Neural crest cell (in vitro differentiated cells): ENCODE measurements at regions not wholly inside any gene's neighbourhood (a gene's known extent, or its start where the extent isn't known, plus 50 kb on each side); places are given as distances from the start of the nearest gene placed in this dataset.
"Not testable (repeated sequence)": the region's sequence is repeated elsewhere in the genome, so short reads cannot be mapped to it uniquely, and the experiment has no call there.

Experiments used
- DNase-seq: peaks from one replicate; pipeline ENCODE4 v3.0.0; 2021; ENCODE audit warnings: low read depth, mixed read lengths, low spot score
- H3K27ac Mint-ChIP-seq: one replicate; pipeline ENCODE4 v1.8.0; 2021; ENCODE audit warnings: mild to moderate bottlenecking, mixed read lengths; ENCODE audit not compliant: unreplicated experiment
- H3K27me3 Mint-ChIP-seq: 2 replicates; pipeline ENCODE4 v1.8.0; 2021; ENCODE audit warnings: low read depth, mild to moderate bottlenecking, mixed read lengths
- H3K36me3 Mint-ChIP-seq: 2 replicates; pipeline ENCODE4 v1.8.0; 2021; ENCODE audit warnings: low read depth, mild to moderate bottlenecking, mixed read lengths
- H3K4me1 Mint-ChIP-seq: 2 replicates; pipeline ENCODE4 v1.8.0; 2021; ENCODE audit warnings: mixed read lengths
- H3K4me3 Mint-ChIP-seq: one replicate; pipeline ENCODE4 v1.8.0; 2021; ENCODE audit warnings: mild to moderate bottlenecking, mixed read lengths
- H3K9me3 Mint-ChIP-seq: 2 replicates; pipeline ENCODE4 v1.8.0; 2021; ENCODE audit warnings: mixed read lengths
- CTCF ChIP-seq: fragments of 200-600 bp; sonication (generic); conservative IDR thresholded peaks from 2 replicates; pipeline ENCODE4 v1.5.0; 2021; ENCODE audit warnings: antibody characterized with exemption, mild to moderate bottlenecking

GRCh38 chr4:9556076-9556475 is 111.9 kb downstream of the DEFB131A start:
- H3K4me3 Mint-ChIP-seq, H3K4me1 Mint-ChIP-seq, H3K27ac Mint-ChIP-seq, DNase-seq, H3K9me3 Mint-ChIP-seq, H3K27me3 Mint-ChIP-seq, H3K36me3 Mint-ChIP-seq: not testable (repeated sequence)

GRCh38 chr4:9577869-9578268 is 133.7 kb downstream of the DEFB131A start:
- Mint-ChIP-seq H3K36me3 (peaks cover 22% of the 10 kb centered on the region), H3K9me3 (peaks cover 22% of the 10 kb centered on the region)
- DNase-seq = not testable (repeated sequence)

GRCh38 chr4:9582880-9583279 is 138.7 kb downstream of the DEFB131A start:
- H3K27me3 Mint-ChIP-seq, DNase-seq, H3K4me3 Mint-ChIP-seq, H3K4me1 Mint-ChIP-seq, H3K27ac Mint-ChIP-seq: not testable (repeated sequence)
- Mint-ChIP-seq H3K36me3 (peaks cover 11% of the 10 kb centered on the region), H3K9me3 (peaks cover 11% of the 10 kb centered on the region)

More at GRCh38 chr4:9577869-9578268, 133.7 kb downstream of the DEFB131A start:
- not testable (repeated sequence) for H3K4me3 Mint-ChIP-seq, H3K4me1 Mint-ChIP-seq, H3K27me3 Mint-ChIP-seq, H3K27ac Mint-ChIP-seq
- peak; percentile 30 for TF ChIP-seq CTCF

- H3K27me3 Mint-ChIP-seq = peaks cover 4% of the 10 kb centered on the region
- no peak for TF ChIP-seq CTCF
- no peak overlapping the region for H3K4me3 Mint-ChIP-seq
- H3K27ac Mint-ChIP-seq = no peak overlapping the region
- no peaks in the 10 kb centered on the region for H3K4me1 Mint-ChIP-seq
- H3K36me3 Mint-ChIP-seq = no peaks in the 10 kb centered on the region
- DNase-seq = no peak
- H3K9me3 Mint-ChIP-seq = peaks cover 3% of the 10 kb centered on the region
Observed at GRCh38 chr4:9592010-9592409, 147.8 kb downstream of the DEFB131A start.

GRCh38 chr4:9594948-9595347 is 150.7 kb downstream of the DEFB131A start:
- peaks cover 3% of the 10 kb centered on the region for H3K9me3 Mint-ChIP-seq
- no peak for DNase-seq
- H3K27me3 Mint-ChIP-seq = peaks cover 4% of the 10 kb centered on the region
- H3K4me3 Mint-ChIP-seq = no peak overlapping the region
- no peak overlapping the region for H3K27ac Mint-ChIP-seq
- no peaks in the 10 kb centered on the region for H3K36me3 Mint-ChIP-seq
- TF ChIP-seq CTCF = no peak
- H3K4me1 Mint-ChIP-seq = no peaks in the 10 kb centered on the region

- H3K4me3 Mint-ChIP-seq, H3K27me3 Mint-ChIP-seq, DNase-seq, H3K9me3 Mint-ChIP-seq, H3K36me3 Mint-ChIP-seq, H3K4me1 Mint-ChIP-seq: not testable (repeated sequence)
- peak overlapping the region; percentile 16 for H3K27ac Mint-ChIP-seq
Observed at GRCh38 chr4:9595531-9595930, 151.3 kb downstream of the DEFB131A start.

- Mint-ChIP-seq H3K9me3 (peaks cover 3% of the 10 kb centered on the region), H3K36me3 (no peaks in the 10 kb centered on the region), H3K27me3 (peaks cover 4% of the 10 kb centered on the region), H3K27ac (no peak overlapping the region), H3K4me3 (no peak overlapping the region), H3K4me1 (peaks cover 30% of the 10 kb centered on the region)
- TF ChIP-seq CTCF = no peak
- DNase-seq = no peak
Observed at GRCh38 chr4:9599266-9599665, 155.1 kb downstream of the DEFB131A start.
